A673 (cell line): ENCODE measurements at regions not wholly inside any gene's neighbourhood (a gene's known extent, or its start where the extent isn't known, plus 50 kb on each side); places are given as distances from the start of the nearest gene placed in this dataset.

Source experiments
- BruUV-seq: library from RNA; stranded (reverse); fragments of 400-500 nt; replicated peaks from 2 replicates; lab custom pipeline; 2021; lab: Mats Ljungman, UMichigan
- CTCF ChIA-PET: fragments of 300-600 bp; sonication (Branson Sonifier 250); formaldehyde crosslinking; loops from one replicate; lab custom pipeline; 2022; ENCODE audit warnings: antibody characterized with exemption; lab: Charles Lee
- POLR2A ChIA-PET: fragments of 300-600 bp; sonication (Branson Sonifier 250); formaldehyde crosslinking; loops from one replicate; lab custom pipeline; 2022; ENCODE audit warnings: antibody characterized with exemption; ENCODE audit not compliant: low non-redundant PET; lab: Charles Lee
- DNase-seq: peaks from one replicate; pipeline ENCODE4 v3.0.0-alpha.2; 2015; ENCODE audit warnings: low spot score
- H3K27ac ChIP-seq: fragments of 200-600 bp; sonication (generic); 2 replicates; pipeline ENCODE4 v1.5.1; 2016; ENCODE audit warnings: mixed run types, low read depth, mild to moderate bottlenecking, mixed read lengths, antibody characterized with exemption, low read length; ENCODE audit not compliant: poor library complexity, severe bottlenecking
- H3K27me3 ChIP-seq: fragments of 200-600 bp; sonication (generic); replicated peaks from 2 replicates; pipeline ENCODE4 v1.6.1; 2017; ENCODE audit warnings: mixed run types, low read depth, mild to moderate bottlenecking, mixed read lengths, antibody characterized with exemption, low read length; ENCODE audit not compliant: insufficient read depth, poor library complexity
- H3K36me3 ChIP-seq: fragments of 200-600 bp; sonication (generic); 2 replicates; pipeline ENCODE4 v1.6.1; 2016; ENCODE audit warnings: mixed run types, mild to moderate bottlenecking, mixed read lengths, antibody characterized with exemption, low read length; ENCODE audit not compliant: insufficient read depth, poor library complexity, severe bottlenecking
- H3K4me1 ChIP-seq: fragments of 200-600 bp; sonication (generic); 2 replicates; pipeline ENCODE4 v1.6.1; 2017; ENCODE audit warnings: mixed run types, mild to moderate bottlenecking, mixed read lengths, antibody characterized with exemption, low read length; ENCODE audit not compliant: insufficient read depth, poor library complexity, severe bottlenecking
- H3K4me3 ChIP-seq: fragments of 200-600 bp; sonication (generic); 2 replicates; pipeline ENCODE4 v1.5.1; 2016; ENCODE audit warnings: low read depth, mixed run types, mild to moderate bottlenecking, mixed read lengths, low read length; ENCODE audit not compliant: poor library complexity, severe bottlenecking
- H3K9me3 ChIP-seq: fragments of 200-600 bp; sonication (generic); 2 replicates; pipeline ENCODE4 v1.6.1; 2016; ENCODE audit warnings: mixed run types, low read depth, mild to moderate bottlenecking, mixed read lengths, antibody characterized with exemption, low read length; ENCODE audit not compliant: poor library complexity, severe bottlenecking
- CTCF ChIP-seq: fragments of 300-800, 200-600 bp; sonication (generic); conservative IDR thresholded peaks from 2 replicates; pipeline ENCODE4 v1.5.1; 2017; ENCODE audit warnings: low read depth, mild to moderate bottlenecking, antibody characterized with exemption, low read length, moderate library complexity, mixed read lengths
- EZH2 ChIP-seq: fragments of 200-600 bp; sonication (generic); IDR thresholded peaks from 2 replicates; pipeline ENCODE4 v1.6.1; 2017; ENCODE audit warnings: borderline replicate concordance, low read depth, mild to moderate bottlenecking, mixed read lengths, antibody characterized with exemption, low read length; ENCODE audit not compliant: poor library complexity, severe bottlenecking
- intact Hi-C: fragments of 100-400 bp; cut with micrococcal nuclease; formaldehyde crosslinking; loops from one replicate; pipeline ENCODE4 v1.10.0; 2022; ENCODE audit not compliant: unreplicated experiment

GRCh38 chr2:39849982-39850526 is 71.0 kb upstream of the THUMPD2 start:
- Histone ChIP-seq H3K27me3 (no peaks in the 10 kb centered on the region), H3K27ac (no peak overlapping the region), H3K4me3 (no peak overlapping the region), H3K4me1 (peaks cover 5% of the 10 kb centered on the region), H3K9me3 (no peaks in the 10 kb centered on the region), H3K36me3 (no peaks in the 10 kb centered on the region)
- intact Hi-C loops = no loop called here
- no peak for TF ChIP-seq EZH2
- TF ChIP-seq CTCF = no peak
- no peak for DNase-seq
- ChIA-PET CTCF (no interaction called here), POLR2A (no interaction called here)
- no TSS peak for BruUV-seq

DNA sequence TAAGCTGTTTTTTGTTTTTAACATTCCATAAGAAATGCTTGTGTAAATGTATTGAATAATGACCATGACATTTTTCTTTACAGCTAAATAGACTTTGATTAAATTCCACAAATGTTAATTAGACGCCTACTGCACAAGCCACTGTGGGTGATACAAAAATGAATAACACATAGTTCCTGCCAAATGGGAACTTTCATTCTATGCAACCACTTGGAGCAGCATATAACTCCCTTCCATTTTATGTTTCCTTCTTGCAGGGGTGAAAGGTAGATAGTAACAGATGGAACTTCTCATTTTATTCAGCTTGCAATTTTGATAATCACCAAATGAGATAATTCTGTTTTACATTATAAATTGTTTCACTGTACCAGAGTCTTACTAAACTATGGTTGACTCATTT is 70.0 kb upstream of the THUMPD2 start:
- POLR2A ChIA-PET = no interaction called here
- no peak for DNase-seq
- Histone ChIP-seq H3K27ac (no peak overlapping the region), H3K27me3 (no peaks in the 10 kb centered on the region), H3K9me3 (no peaks in the 10 kb centered on the region), H3K4me3 (no peak overlapping the region), H3K36me3 (no peaks in the 10 kb centered on the region), H3K4me1 (peaks cover 5% of the 10 kb centered on the region)
- CTCF ChIA-PET = no interaction called here
- BruUV-seq = no TSS peak
- intact Hi-C loops = no loop called here
- TF ChIP-seq CTCF = no peak
- no peak for TF ChIP-seq EZH2

GRCh38 chr2:39845460-39846146 is 66.5 kb upstream of the THUMPD2 start:
- H3K27me3 ChIP-seq = no peaks in the 10 kb centered on the region
- no peak overlapping the region for H3K4me3 ChIP-seq
- no peak for DNase-seq
- H3K27ac ChIP-seq = no peak overlapping the region
- no TSS peak for BruUV-seq
- intact Hi-C loops = no loop called here
- CTCF ChIA-PET = no interaction called here
- H3K9me3 ChIP-seq = no peaks in the 10 kb centered on the region
- H3K36me3 ChIP-seq = no peaks in the 10 kb centered on the region
- no peak for TF ChIP-seq CTCF
- TF ChIP-seq EZH2 = no peak
- POLR2A ChIA-PET = no interaction called here
- no peaks in the 10 kb centered on the region for H3K4me1 ChIP-seq
